Loucy (cell line): ENCODE measurements at regions not wholly inside any gene's neighbourhood (a gene's known extent, or its start where the extent isn't known, plus 50 kb on each side); places are given as distances from the start of the nearest gene placed in this dataset.

Source experiments
- H2AFZ ChIP-seq: fragments of 200-600 bp; sonication (generic); 2 replicates; pipeline ENCODE4 v1.6.0; 2016; ENCODE audit warnings: antibody characterized with exemption, mild to moderate bottlenecking, low read length, moderate library complexity
- H3F3A ChIP-seq: fragments of 200-600 bp; 2 replicates; pipeline ENCODE4 v1.6.0; 2016; ENCODE audit warnings: antibody characterized with exemption, low read depth, mild to moderate bottlenecking
- H3K27me3 ChIP-seq: fragments of 200-600 bp; sonication (generic); 2 replicates; pipeline ENCODE4 v1.6.1; 2014; ENCODE audit warnings: low read length, mild to moderate bottlenecking; ENCODE audit not compliant: insufficient read depth, poor library complexity, severe bottlenecking
- H3K36me3 ChIP-seq: fragments of 200-600 bp; sonication (generic); 2 replicates; pipeline ENCODE4 v1.6.1; 2016; ENCODE audit warnings: low read length; ENCODE audit not compliant: insufficient read depth
- H3K4me1 ChIP-seq: fragments of 200-600 bp; sonication (generic); 2 replicates; pipeline ENCODE4 v1.5.1; 2014; ENCODE audit warnings: low read length, mild to moderate bottlenecking; ENCODE audit not compliant: insufficient read depth, poor library complexity, severe bottlenecking
- H3K4me2 ChIP-seq: fragments of 200-600 bp; sonication (generic); 2 replicates; pipeline ENCODE4 v1.6.0; 2014; ENCODE audit warnings: antibody characterized with exemption, low read length, low read depth, mild to moderate bottlenecking; ENCODE audit not compliant: poor library complexity, severe bottlenecking
- H3K4me3 ChIP-seq: fragments of 200-600 bp; sonication (generic); 2 replicates; pipeline ENCODE4 v1.5.1; 2014; ENCODE audit warnings: low read length, mild to moderate bottlenecking, mixed read lengths; ENCODE audit not compliant: poor library complexity, severe bottlenecking
- H3K79me2 ChIP-seq: fragments of 200-600 bp; sonication (generic); 2 replicates; pipeline ENCODE4 v1.6.1; 2014; ENCODE audit warnings: low read length; ENCODE audit not compliant: insufficient read depth
- H3K9ac ChIP-seq: fragments of 200-600 bp; sonication (generic); 2 replicates; pipeline ENCODE4 v1.6.0; 2014; ENCODE audit warnings: mild to moderate bottlenecking, low read depth, low read length, moderate library complexity; ENCODE audit not compliant: poor library complexity, severe bottlenecking
- H3K9me2 ChIP-seq: fragments of 200-600 bp; sonication (generic); replicated peaks from 2 replicates; pipeline ENCODE4 v1.6.1; 2016; ENCODE audit warnings: low read depth, low read length, mixed read lengths
- H3K9me3 ChIP-seq: fragments of 200-600 bp; sonication (generic); 2 replicates; pipeline ENCODE4 v1.6.1; 2014; ENCODE audit warnings: mild to moderate bottlenecking, antibody characterized with exemption, low read length, low read depth; ENCODE audit not compliant: insufficient read depth
- H4K20me1 ChIP-seq: fragments of 200-600 bp; sonication (generic); 2 replicates; pipeline ENCODE4 v1.6.0; 2014; ENCODE audit warnings: antibody characterized with exemption, low read length, mild to moderate bottlenecking; ENCODE audit not compliant: insufficient read depth, poor library complexity, severe bottlenecking
- CTCF ChIP-seq: fragments of 200-600 bp; sonication (generic); conservative IDR thresholded peaks from 2 replicates; pipeline ENCODE4 v1.5.1; 2014; ENCODE audit warnings: mild to moderate bottlenecking, antibody characterized with exemption, low read length
- EZH2phosphoT487 ChIP-seq: fragments of 200-600 bp; IDR thresholded peaks from 2 replicates; pipeline ENCODE4 v1.6.1; 2018; ENCODE audit warnings: antibody characterized with exemption, mild to moderate bottlenecking, moderate library complexity, borderline replicate concordance

GRCh38 chr6:117849087-117849486, 58.0 kb upstream of the SLC35F1 start:
- H3K4me3 ChIP-seq, result no peak overlapping the region
- no peaks in the 10 kb centered on the region for H3K27me3 ChIP-seq
- no peak for TF ChIP-seq CTCF
- TF ChIP-seq EZH2phosphoT487, result no peak
- H3K9me3 ChIP-seq, result no peaks in the 10 kb centered on the region
- no peaks in the 10 kb centered on the region for H3K4me1 ChIP-seq
- no peaks in the 10 kb centered on the region for H3K36me3 ChIP-seq
- H2AFZ ChIP-seq, result no peak overlapping the region
- no peaks in the 10 kb centered on the region for H3K9me2 ChIP-seq
- no peaks in the 10 kb centered on the region for H3K79me2 ChIP-seq
- no peaks in the 10 kb centered on the region for H4K20me1 ChIP-seq
- no peak overlapping the region for H3K4me2 ChIP-seq
- no peaks in the 10 kb centered on the region for H3F3A ChIP-seq
- H3K9ac ChIP-seq, result no peak overlapping the region
